ENCODE measurements at regions not wholly inside any gene's neighbourhood (a gene's known extent, or its start where the extent isn't known, plus 50 kb on each side); places are given as distances from the start of the nearest gene placed in this dataset.

DNA sequence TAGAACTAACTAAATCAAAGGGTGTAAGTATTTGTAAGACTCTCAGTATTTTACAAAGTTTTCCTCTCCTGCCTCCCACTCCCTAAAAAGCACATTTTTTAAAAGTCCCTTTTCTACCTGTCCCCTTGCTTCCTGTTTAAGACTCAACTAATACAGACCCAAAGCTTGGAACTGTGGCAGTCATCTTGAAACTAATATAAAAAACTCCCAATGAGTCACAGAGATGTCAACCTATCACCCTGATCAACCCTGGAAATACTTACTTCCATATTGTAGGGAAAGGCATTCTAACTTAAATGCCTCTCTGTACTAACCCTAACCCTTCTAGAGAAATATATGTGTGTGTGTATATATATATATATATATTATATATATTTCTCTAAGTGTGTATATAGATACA lies 184.8 kb downstream of the SPTSSA start:
- DNase-seq (ENCODE audit: extremely low read depth in 1 of 4, low spot score in 3 of 4) (no peak), FAIRE-seq (no peak), ATAC-seq (no peak)
- CTCF ChIA-PET (ENCODE audit: low intra/inter-chr PET ratio) = no interaction called here
- POLR2A ChIA-PET = no interaction called here
- intact Hi-C loops (cut with micrococcal nuclease) = no loop called here
- no peak for TF ChIP-seq TCF7L2 (IDR thresholded peaks at IDR 0.05; ENCODE audit: low read depth, low read length)
- TF ChIP-seq, protein P1, sequence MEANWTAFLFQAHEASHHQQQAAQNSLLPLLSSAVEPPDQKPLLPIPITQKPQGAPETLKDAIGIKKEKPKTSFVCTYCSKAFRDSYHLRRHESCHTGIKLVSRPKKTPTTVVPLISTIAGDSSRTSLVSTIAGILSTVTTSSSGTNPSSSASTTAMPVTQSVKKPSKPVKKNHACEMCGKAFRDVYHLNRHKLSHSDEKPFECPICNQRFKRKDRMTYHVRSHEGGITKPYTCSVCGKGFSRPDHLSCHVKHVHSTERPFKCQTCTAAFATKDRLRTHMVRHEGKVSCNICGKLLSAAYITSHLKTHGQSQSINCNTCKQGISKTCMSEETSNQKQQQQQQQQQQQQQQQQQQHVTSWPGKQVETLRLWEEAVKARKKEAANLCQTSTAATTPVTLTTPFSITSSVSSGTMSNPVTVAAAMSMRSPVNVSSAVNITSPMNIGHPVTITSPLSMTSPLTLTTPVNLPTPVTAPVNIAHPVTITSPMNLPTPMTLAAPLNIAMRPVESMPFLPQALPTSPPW (CRISPR knock-in tag; IDR thresholded peaks at IDR 0.05) = no peak
- TF ChIP-seq, protein P2, sequence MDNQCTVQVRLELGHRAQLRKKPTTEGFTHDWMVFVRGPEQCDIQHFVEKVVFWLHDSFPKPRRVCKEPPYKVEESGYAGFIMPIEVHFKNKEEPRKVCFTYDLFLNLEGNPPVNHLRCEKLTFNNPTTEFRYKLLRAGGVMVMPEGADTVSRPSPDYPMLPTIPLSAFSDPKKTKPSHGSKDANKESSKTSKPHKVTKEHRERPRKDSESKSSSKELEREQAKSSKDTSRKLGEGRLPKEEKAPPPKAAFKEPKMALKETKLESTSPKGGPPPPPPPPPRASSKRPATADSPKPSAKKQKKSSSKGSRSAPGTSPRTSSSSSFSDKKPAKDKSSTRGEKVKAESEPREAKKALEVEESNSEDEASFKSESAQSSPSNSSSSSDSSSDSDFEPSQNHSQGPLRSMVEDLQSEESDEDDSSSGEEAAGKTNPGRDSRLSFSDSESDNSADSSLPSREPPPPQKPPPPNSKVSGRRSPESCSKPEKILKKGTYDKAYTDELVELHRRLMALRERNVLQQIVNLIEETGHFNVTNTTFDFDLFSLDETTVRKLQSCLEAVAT (IDR thresholded peaks at IDR 0.05) = no peak
- TF ChIP-seq HDAC2 (IDR thresholded peaks at IDR 0.05) = no peak
- no peak for TF ChIP-seq COPS2 (conservative IDR thresholded peaks at IDR 0.05)
- TF ChIP-seq, protein P3, sequence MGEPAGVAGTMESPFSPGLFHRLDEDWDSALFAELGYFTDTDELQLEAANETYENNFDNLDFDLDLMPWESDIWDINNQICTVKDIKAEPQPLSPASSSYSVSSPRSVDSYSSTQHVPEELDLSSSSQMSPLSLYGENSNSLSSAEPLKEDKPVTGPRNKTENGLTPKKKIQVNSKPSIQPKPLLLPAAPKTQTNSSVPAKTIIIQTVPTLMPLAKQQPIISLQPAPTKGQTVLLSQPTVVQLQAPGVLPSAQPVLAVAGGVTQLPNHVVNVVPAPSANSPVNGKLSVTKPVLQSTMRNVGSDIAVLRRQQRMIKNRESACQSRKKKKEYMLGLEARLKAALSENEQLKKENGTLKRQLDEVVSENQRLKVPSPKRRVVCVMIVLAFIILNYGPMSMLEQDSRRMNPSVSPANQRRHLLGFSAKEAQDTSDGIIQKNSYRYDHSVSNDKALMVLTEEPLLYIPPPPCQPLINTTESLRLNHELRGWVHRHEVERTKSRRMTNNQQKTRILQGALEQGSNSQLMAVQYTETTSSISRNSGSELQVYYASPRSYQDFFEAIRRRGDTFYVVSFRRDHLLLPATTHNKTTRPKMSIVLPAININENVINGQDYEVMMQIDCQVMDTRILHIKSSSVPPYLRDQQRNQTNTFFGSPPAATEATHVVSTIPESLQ (CRISPR knock-in tag; IDR thresholded peaks at IDR 0.05) = no peak
- TF ChIP-seq NFIX (CRISPR knock-in tag; IDR thresholded peaks at IDR 0.05; ENCODE audit: low read depth) = no peak
- no peak for TF ChIP-seq ZBED1 (IDR thresholded peaks at IDR 0.05)
- no peak for TF ChIP-seq HSF4 (CRISPR knock-in tag; IDR thresholded peaks at IDR 0.05; ENCODE audit: borderline replicate concordance)
- no peak for TF ChIP-seq ZKSCAN3 (CRISPR knock-in tag; IDR thresholded peaks at IDR 0.05)
- no peak for TF ChIP-seq CBX3 (IDR thresholded peaks at IDR 0.05; ENCODE audit: borderline replicate concordance in 1 of 2, low read length in 2 of 2)
- no peak for TF ChIP-seq PHF8 (IDR thresholded peaks at IDR 0.05; ENCODE audit: borderline replicate concordance, low read length)
- no peak for TF ChIP-seq ZNF780A (CRISPR knock-in tag; IDR thresholded peaks at IDR 0.05)
- Histone ChIP-seq H3K9ac (ENCODE audit: insufficient read depth in 1 of 2, low read depth in 2 of 2, low read length in 2 of 2) (no peak overlapping the region), H3K9me1 (ENCODE audit: control insufficient read depth, insufficient read depth, low read length) (no peaks in the 10 kb centered on the region), H2AFZ (ENCODE audit: low read depth, low read length) (no peak overlapping the region), H4K20me1 (replicated peaks; ENCODE audit: control insufficient read depth, insufficient read depth, low read length) (no peaks in the 10 kb centered on the region), H3K4me1 (replicated peaks in 1 of 2; ENCODE audit: control insufficient read depth in 2 of 2, insufficient read depth in 2 of 2, low read length in 2 of 2) (no peaks in the 10 kb centered on the region), H3K4me2 (ENCODE audit: insufficient read depth, low read length) (no peak overlapping the region), H3K27me3 (ENCODE audit: control insufficient read depth in 2 of 2, insufficient read depth in 2 of 2, low read length in 2 of 2) (no peaks in the 10 kb centered on the region), H3K79me2 (ENCODE audit: control insufficient read depth, insufficient read depth, low read length) (no peaks in the 10 kb centered on the region), H3K36me3 (ENCODE audit: control insufficient read depth, insufficient read depth, low read length) (no peaks in the 10 kb centered on the region), H3K9me3 (replicated peaks; ENCODE audit: control insufficient read depth, insufficient read depth, low read depth, low read length) (no peaks in the 10 kb centered on the region), H3K27ac (ENCODE audit: extremely low read depth, low read depth, low read length) (no peak overlapping the region), H3K4me3 (no peak overlapping the region)
- in situ Hi-C loops (cut with MboI) = no loop called here
- BruUV-seq (replicated peaks) = no TSS peak

Measured in K562 (cell line).